Vagina (tissue), 2 donors: ENCODE measurements at regions not wholly inside any gene's neighbourhood (a gene's known extent, or its start where the extent isn't known, plus 50 kb on each side); places are given as distances from the start of the nearest gene placed in this dataset.
A peak's percentile ranks its signal among the peaks of the same experiment; 100 is the strongest.

Experiments
- POLR2AphosphoS5 ChIP-seq, 2 donors: sonication (generic); formaldehyde crosslinking; IDR thresholded peaks; one replicate each; pipeline ENCODE4 v1.9.0; 2017; ENCODE audit warnings: antibody characterized with exemption in 2 of 2, mild to moderate bottlenecking in 2 of 2, low read depth in 1 of 2; ENCODE audit not compliant: insufficient read depth in 1 of 2
- TF ChIP-seq, protein P1 (sequence below), 3 experiments: fragments of 450-650 bp in 2 of 3; fragments of 200-600 bp in 1 of 3; sonication (generic) in 1 of 3; IDR thresholded peaks; one replicate each; pipeline ENCODE4 v1.5.1; 2017 to 2019; ENCODE audit warnings: antibody characterized with exemption in 3 of 3, mild to moderate bottlenecking in 2 of 3, moderate library complexity in 2 of 3

DNA sequence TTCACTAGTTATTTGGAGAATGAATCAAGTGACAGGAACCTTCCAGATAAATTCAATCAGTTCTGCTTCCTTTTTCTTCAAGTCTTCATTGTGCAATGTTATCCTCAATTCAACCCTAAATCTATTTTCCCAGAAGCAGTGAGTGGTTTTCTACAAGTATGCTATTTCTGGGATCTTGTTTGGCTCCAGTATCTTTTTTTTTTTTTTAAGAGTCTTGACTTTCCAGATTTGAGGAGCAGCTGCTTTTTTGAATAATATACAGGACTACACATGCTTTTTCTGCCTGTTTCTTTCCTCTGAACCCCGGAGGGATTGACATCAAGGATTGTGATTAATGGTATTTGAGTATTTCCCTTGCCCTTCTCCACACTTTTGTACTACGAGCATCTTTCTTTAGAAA lies 339.2 kb upstream of the JAG1 start:
- TF ChIP-seq, protein P1, sequence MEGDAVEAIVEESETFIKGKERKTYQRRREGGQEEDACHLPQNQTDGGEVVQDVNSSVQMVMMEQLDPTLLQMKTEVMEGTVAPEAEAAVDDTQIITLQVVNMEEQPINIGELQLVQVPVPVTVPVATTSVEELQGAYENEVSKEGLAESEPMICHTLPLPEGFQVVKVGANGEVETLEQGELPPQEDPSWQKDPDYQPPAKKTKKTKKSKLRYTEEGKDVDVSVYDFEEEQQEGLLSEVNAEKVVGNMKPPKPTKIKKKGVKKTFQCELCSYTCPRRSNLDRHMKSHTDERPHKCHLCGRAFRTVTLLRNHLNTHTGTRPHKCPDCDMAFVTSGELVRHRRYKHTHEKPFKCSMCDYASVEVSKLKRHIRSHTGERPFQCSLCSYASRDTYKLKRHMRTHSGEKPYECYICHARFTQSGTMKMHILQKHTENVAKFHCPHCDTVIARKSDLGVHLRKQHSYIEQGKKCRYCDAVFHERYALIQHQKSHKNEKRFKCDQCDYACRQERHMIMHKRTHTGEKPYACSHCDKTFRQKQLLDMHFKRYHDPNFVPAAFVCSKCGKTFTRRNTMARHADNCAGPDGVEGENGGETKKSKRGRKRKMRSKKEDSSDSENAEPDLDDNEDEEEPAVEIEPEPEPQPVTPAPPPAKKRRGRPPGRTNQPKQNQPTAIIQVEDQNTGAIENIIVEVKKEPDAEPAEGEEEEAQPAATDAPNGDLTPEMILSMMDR (IDR thresholded peaks at IDR 0.05), result no peak
- peak in 1 of 2 donors; percentile 83 for TF ChIP-seq POLR2AphosphoS5 (IDR thresholded peaks at IDR 0.05; ENCODE audit: insufficient read depth in 1 of 2, low read depth in 1 of 2)
